Stimulated activated CD4-positive, alpha-beta T cell treated with anti-CD3 and anti-CD28 coated beads, Interleukin-12 subunit alpha, Interleukin-12 subunit beta, amount 100 ng/mL, for 48 hours (primary cell): ENCODE measurements at regions not wholly inside any gene's neighbourhood (a gene's known extent, or its start where the extent isn't known, plus 50 kb on each side); places are given as distances from the start of the nearest gene placed in this dataset.

Experiments used
- DNase-seq, 3 donors: peaks; one replicate each; pipeline ENCODE4 v3.0.0-alpha.2; 2020; ENCODE audit warnings: low read depth in 2 of 3, low spot score in 1 of 3

- no peak for DNase-seq
Observed at GRCh38 chr9:79928661-79929223, 357.0 kb downstream of the TLE4 start.

DNA sequence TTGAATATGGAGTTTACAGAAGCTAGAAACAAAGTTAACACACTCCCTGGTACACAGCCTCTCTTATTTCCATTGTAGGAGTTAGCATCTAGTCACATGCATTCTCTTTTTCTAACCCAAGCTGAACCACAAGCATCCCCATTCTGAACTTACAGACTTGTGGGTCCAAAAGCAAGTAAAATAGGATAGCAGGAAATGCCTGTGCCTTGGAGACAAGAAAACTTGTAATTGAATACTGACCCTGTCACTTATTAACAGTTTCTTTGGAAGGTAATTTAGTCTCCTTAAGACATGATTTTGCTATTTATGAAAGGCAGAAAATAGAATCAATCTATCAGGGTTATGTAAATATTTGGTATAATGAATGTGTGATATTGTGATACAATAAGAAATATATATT lies 353.6 kb downstream of the TLE4 start:
- no peak for DNase-seq

GRCh38 chr9:79924836-79925235 lies 353.1 kb downstream of the TLE4 start:
- no peak for DNase-seq

DNA sequence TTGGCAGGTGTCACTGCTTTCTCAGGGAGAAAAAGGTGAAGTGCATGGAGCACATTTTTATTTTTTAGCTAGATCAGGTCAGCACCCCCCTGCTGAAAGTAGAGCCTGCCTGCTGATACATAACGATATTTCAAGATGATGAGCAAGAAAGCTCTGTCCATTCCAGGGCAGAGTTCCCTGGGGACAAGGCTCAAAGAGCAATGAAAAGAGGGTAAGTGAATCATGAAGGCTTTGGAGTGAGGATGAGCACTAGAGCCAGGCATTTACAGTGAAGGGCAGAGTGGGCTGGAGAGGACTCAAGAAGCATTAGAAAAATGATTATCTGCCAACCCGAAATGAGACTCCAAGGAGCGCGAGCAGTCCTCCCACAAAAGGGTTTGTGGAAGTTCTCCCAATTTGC lies 345.7 kb downstream of the TLE4 start:
- DNase-seq = no peak

DNA sequence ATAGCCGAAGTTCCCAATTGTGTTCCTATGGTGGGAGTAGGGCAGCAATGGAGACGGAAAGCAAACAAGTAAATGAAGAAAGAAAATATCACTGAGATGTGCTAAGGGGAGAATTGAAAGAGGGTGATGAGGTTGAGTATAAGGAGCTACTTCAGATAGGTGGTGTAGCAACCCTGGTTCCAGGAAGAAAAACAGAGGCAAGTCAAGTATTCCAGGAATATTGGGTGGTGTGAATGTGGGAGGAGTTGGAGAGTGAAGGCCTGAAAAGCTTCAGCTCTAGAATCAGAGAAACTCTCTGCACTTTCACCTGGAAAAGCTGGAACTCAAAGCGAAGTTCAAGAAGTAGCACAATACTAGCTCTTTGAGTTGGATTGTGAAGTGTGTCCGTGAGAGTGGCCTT lies 342.1 kb downstream of the TLE4 start:
- DNase-seq = no peak

- DNase-seq = no peak
Observed at GRCh38 chr9:79912318-79913070, 340.7 kb downstream of the TLE4 start.

GRCh38 chr9:79911724-79912123 lies 340.0 kb downstream of the TLE4 start:
- no peak for DNase-seq

GRCh38 chr9:79902825-79903600 lies 331.2 kb downstream of the TLE4 start:
- no peak for DNase-seq

DNA sequence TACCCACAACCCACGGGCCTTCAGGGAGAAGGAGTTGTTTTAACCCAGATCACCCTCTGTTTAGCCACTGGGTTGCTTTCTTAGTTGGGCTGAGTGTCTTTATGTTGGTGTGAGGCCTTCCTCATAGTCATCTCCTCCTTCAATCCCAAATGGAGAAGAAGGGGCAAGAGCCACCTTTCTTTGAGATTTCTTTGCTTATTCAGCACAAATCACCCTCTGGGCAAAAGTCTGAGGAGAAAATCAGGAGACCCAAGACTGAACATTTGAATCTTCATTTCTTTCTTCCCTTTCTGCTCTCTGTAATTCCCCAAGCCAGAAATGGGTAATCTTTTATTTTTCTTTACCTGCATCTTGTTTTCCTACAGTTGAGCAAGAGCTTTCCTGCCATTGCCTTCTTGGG lies 329.0 kb downstream of the TLE4 start:
- DNase-seq = no peak

- no peak for DNase-seq
Observed at GRCh38 chr9:79896390-79896980, 324.7 kb downstream of the TLE4 start.

- DNase-seq = no peak
Observed at GRCh38 chr9:79895232-79895631, 323.5 kb downstream of the TLE4 start.

DNA sequence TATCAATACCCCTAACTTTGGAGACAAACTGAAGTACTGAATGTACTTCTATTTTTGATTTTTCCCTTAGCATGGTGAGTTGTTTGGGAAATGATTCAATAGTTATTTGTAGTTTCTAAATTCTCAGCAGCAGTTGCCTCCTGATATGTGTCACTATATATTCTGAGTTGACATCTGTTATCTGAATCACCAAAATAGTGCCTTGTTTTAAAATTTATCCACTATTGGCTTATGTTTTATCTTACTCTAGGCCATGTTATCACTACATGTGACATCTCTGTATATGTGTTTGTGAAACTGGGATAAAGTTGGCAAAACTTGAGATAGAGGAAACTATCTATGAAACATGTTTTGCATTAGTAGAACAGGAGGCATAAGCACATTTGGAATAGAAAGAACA lies 317.6 kb downstream of the TLE4 start:
- no peak for DNase-seq

DNA sequence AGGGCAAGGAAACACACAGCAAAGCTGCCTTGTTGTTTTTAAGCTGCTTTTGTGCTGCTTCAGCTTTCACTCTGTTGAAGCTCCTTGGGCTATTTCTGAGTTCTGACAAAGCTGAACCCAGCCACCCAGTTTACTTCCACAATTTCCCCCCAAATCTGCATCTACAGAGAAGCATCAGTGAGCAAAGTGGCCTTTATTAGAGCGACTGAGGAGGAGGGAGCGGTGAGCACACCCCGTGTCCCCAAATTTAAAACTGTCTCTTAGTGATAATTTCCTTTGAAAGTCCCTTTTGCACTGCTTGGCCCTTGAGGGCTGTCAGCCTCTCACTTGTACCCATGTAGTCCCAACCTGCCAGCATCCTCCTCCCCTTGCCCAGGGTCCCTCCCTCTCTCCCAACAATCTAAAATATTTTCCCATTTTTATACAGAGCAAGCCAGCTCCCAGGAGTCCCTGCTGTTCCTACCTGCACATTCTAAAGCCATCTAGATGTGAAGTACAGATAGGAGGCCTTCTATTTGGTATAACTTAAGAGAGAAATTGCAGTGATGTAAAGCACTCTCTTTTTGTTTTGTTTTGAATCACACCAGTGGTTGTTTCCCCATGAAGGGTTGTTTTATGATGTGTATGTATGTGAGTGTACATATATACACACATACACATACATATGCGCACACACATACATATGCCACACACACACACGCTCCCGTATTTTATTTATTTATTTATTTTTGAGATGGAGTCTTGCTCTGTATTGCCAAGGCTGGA lies 313.5 kb downstream of the TLE4 start:
- no peak for DNase-seq

GRCh38 chr9:79884546-79884945 lies 312.8 kb downstream of the TLE4 start:
- no peak for DNase-seq

DNA sequence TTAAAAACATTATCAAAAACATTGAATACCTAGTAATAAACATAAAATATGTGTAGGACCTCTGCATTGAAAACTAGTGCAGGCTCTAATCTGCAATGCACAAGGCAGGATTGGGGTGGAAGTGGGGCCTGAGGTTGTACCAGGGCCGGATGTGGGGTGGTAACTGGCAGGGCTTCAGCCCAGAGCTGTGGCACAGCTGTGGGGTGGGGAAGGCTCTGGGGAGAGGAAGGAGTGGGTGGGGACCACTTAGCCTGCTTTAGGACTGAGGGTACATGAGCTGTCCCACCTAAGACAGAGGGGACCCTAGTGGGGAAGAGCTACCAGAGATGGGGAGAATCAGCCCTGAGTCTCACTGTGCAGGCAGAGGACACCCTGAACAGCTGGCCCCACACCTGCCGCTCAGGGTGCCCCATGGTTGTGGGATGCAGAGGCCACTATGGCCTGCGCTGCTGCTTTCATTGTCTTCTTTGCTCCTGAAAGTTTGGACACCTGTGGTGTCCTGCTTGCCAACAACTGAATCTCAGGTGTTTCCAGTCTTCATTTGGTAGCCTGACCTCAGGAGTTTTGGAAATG lies 311.4 kb downstream of the TLE4 start:
- peak in 2 of 3 donors; percentile 3 to 8 for DNase-seq

- DNase-seq = no peak
Observed at GRCh38 chr9:79880626-79881025, 308.9 kb downstream of the TLE4 start.

- DNase-seq = no peak
Observed at GRCh38 chr9:79877943-79878602, 306.3 kb downstream of the TLE4 start.

DNA sequence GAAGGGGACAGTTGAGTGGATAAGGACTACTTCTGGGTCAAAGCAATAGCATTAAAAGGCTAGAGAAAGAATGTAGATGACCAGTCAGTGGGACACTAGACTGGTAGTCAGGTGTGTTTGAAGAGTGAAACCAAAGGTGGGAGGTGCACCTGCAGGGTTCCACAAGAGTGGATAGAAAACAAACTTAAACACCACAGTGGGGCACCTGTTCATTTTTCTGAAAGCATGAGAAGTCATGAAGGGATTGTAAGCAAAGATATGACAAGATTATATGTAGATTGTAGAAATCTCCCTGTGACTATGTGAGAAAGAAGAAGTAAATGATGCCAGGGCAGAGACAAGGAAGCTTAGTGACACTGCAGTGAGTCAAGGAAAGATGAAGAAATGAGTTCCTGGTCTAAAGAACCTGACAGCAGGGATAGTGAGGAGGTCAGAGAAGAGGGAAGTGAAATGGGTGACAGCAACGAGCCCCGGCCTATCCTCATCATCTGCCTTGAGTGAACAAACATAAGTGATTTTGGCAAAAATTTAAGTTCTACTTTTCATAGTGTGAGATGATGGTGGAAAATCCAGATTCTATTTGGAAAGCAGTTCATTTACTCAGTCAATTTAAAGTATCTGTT lies 296.9 kb downstream of the TLE4 start:
- no peak for DNase-seq

GRCh38 chr9:79862921-79863890 lies 291.4 kb downstream of the TLE4 start:
- no peak for DNase-seq
